NB4 (cell line): ENCODE measurements at regions not wholly inside any gene's neighbourhood (a gene's known extent, or its start where the extent isn't known, plus 50 kb on each side); places are given as distances from the start of the nearest gene placed in this dataset.

Experiments
- DNase-seq: peaks from one replicate; pipeline ENCODE4 v3.0.0; 2010; ENCODE audit warnings: low read depth
- H3K4me3 ChIP-seq: one replicate; pipeline ENCODE4 v1.5.1; 2011; ENCODE audit warnings: mild to moderate bottlenecking, low read depth, low read length, moderate library complexity
- CTCF ChIP-seq: IDR thresholded peaks from one replicate; pipeline ENCODE4 v1.5.1; 2012; ENCODE audit warnings: low read depth, low read length
- MAX ChIP-seq: IDR thresholded peaks from 2 replicates; pipeline ENCODE4 v1.6.1; 2011; ENCODE audit warnings: low read depth, low read length
- MYC ChIP-seq: IDR thresholded peaks from 2 replicates; pipeline ENCODE4 v1.6.1; 2011; ENCODE audit warnings: low read depth, low read length
- POLR2A ChIP-seq: IDR thresholded peaks from 2 replicates; pipeline ENCODE4 v1.6.1; 2011; ENCODE audit warnings: mild to moderate bottlenecking; ENCODE audit not compliant: insufficient read length; ENCODE audit errors: extremely low read depth

DNA sequence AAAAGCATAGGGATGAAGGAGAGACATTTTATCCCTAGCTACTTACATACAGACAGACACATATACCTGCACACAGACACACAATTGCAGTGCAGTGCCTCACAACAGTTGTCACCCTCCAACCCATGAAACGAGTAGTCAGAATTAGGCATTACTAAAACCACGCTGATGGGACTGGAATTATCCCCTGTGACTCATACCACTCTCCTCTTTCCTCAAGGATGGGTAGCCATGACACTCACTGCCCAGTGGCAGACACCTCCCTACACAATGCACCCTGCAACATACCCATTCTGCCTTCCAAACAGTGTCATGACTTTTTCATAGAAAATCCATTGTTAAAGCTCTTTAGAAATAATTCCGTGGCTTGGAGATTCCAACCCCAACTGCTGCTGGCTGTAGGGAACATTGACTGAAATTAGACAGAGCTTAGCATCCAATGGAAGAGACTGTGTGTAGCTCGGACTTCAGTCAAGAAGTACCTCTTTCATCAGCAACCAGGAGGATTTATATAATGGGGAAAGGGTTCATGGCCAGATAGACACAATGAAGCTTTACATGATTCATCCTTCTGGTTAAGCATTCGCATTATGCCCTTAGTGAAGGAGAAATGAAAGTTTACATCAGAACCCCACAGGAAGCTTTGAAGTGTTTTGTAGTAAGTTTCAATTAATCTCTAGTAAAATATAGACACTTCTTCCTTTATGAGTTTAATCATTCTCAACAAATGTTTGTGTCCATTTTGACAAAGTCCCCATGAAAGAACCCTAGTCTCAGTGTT lies 155.2 kb downstream of the FBXO15 start:
- DNase-seq = no peak
- H3K4me3 ChIP-seq = no peak overlapping the region
- TF ChIP-seq MAX (no peak), POLR2A (no peak), MYC (no peak), CTCF (no peak)

- no peak overlapping the region for H3K4me3 ChIP-seq
- TF ChIP-seq MAX = no peak
- TF ChIP-seq CTCF = no peak
- no peak for TF ChIP-seq POLR2A
- TF ChIP-seq MYC = no peak
- no peak for DNase-seq
Observed at GRCh38 chr18:73991570-73991969, 156.1 kb downstream of the FBXO15 start.

DNA sequence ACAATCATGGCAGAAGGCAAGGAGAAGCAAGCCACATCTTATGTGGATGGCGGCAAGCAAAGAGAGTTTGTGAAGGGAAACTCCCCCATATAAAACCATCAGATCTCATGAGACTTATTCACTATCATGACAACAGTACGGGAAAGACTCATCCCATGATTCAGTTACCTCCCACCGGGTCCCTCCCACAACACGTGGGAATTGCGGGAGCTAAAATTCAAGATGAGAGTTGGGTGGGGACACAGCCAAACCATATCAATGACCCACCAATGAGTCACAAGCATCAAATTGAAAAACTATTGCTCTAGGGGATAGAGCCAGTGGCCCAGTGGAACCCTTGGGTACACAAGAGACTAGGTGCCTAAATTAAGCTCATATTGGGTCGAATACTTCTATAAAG lies 157.4 kb downstream of the FBXO15 start:
- no peak for DNase-seq
- TF ChIP-seq MYC (no peak), MAX (no peak), CTCF (no peak), POLR2A (no peak)
- H3K4me3 ChIP-seq = no peak overlapping the region

GRCh38 chr18:73987247-73987980 lies 160.2 kb downstream of the FBXO15 start:
- no peak overlapping the region for H3K4me3 ChIP-seq
- TF ChIP-seq POLR2A (no peak), MAX (no peak), CTCF (no peak), MYC (no peak)
- DNase-seq = no peak

DNA sequence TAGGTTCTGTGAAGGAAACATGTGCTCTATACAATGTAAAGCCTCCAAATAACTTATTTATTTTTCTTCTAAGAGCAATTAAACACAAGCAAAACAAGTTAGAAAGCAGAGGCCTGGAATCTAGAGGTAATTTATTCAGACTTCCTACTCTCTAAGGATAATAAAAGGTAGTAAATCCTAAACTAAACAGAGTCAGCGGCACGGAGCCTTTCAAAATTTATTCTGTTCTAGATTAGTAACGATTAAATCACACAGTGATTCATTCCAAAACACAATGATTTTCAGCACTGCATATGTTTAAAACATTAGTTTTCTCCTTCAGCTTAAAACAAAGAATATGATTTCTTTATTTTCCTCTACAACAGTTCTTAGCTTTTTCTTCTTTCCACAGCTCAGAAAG lies 160.9 kb downstream of the FBXO15 start:
- TF ChIP-seq MYC (no peak), MAX (no peak), CTCF (no peak), POLR2A (no peak)
- DNase-seq = no peak
- H3K4me3 ChIP-seq = no peak overlapping the region
